Osteoblast (primary cell): ENCODE measurements at regions not wholly inside any gene's neighbourhood (a gene's known extent, or its start where the extent isn't known, plus 50 kb on each side); places are given as distances from the start of the nearest gene placed in this dataset.

Experiments
- DNase-seq: peaks from one replicate; pipeline ENCODE4 v3.0.0; 2011; ENCODE audit warnings: low spot score, mixed read lengths; ENCODE audit not compliant: insufficient read length; ENCODE audit errors: missing footprints
- H2AFZ ChIP-seq: 2 replicates; pipeline ENCODE4 v1.6.0; 2011; ENCODE audit warnings: mild to moderate bottlenecking, low read length
- H3K27ac ChIP-seq: 2 replicates; pipeline ENCODE4 v1.5.1; 2011; ENCODE audit warnings: mild to moderate bottlenecking, low read depth, low read length, moderate library complexity
- H3K27me3 ChIP-seq: 2 replicates; pipeline ENCODE4 v1.6.0; 2012; ENCODE audit warnings: mild to moderate bottlenecking, control low read depth, inconsistent platforms, low read length, moderate library complexity; ENCODE audit not compliant: insufficient read depth
- H3K36me3 ChIP-seq: 2 replicates; pipeline ENCODE4 v1.5.1; 2011; ENCODE audit warnings: mild to moderate bottlenecking, low read length, control low read depth, moderate library complexity; ENCODE audit not compliant: insufficient read depth
- H3K4me1 ChIP-seq: 2 replicates; pipeline ENCODE4 v1.5.1; 2011; ENCODE audit warnings: mild to moderate bottlenecking, low read length, control low read depth, moderate library complexity; ENCODE audit not compliant: insufficient read depth
- H3K4me2 ChIP-seq: 2 replicates; pipeline ENCODE4 v1.6.0; 2011; ENCODE audit warnings: mild to moderate bottlenecking, low read length; ENCODE audit not compliant: insufficient read depth
- H3K4me3 ChIP-seq: fragments of 200-600 bp; sonication (generic); 3 replicates; pipeline ENCODE4 v1.5.1; 2012; ENCODE audit warnings: mild to moderate bottlenecking, low read length, inconsistent platforms; ENCODE audit not compliant: insufficient read depth
- H3K79me2 ChIP-seq: 2 replicates; pipeline ENCODE4 v1.6.0; 2012; ENCODE audit warnings: mild to moderate bottlenecking, low read length, control low read depth, inconsistent platforms; ENCODE audit not compliant: insufficient read depth
- H3K9me3 ChIP-seq: 2 replicates; pipeline ENCODE4 v1.5.1; 2011; ENCODE audit warnings: low read depth, low read length, control low read depth
- H4K20me1 ChIP-seq: 2 replicates; pipeline ENCODE4 v1.6.0; 2012; ENCODE audit warnings: mild to moderate bottlenecking, low read length, control low read depth; ENCODE audit not compliant: insufficient read depth
- TF ChIP-seq, protein P1 (sequence below): IDR thresholded peaks from 2 replicates; pipeline ENCODE4 v1.5.1; 2011; ENCODE audit warnings: mild to moderate bottlenecking, low read depth, low read length, moderate library complexity; ENCODE audit errors: extremely low read depth

DNA sequence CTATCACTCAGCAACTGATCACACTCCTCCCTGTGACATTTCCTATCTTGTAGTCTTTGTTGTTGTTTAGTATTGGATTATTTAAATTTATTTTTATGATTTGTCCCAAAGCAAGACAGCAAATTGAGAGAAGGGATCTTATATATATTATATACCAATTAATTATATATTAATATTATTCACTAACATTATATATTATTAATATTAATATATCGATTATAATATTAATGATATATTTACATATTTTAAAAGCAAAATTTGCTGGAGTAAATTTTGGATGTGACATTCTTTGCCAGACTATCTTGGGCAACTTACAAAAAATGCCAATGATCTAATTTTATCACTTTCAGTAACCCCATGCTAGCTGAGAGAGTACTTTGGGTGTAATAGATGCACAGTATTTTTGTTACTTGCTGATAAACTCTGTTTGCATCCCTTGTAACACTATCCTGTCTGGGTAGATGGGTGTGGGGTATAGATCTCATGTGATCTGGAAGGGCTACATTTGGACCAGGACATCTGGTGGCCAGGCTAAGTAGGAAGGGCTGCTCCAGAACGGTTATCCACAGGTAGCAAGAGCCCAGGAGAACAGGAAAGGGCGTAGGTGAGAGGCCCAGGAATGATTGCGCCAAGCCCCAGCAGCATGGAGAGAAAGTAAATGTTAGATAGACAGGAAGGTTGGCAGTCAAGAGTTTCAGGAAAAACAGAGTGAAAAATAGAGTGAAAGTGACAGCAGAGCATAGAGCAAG, 608.6 kb upstream of the KIRREL3 start:
- no peaks in the 10 kb centered on the region for H3K36me3 ChIP-seq
- no peaks in the 10 kb centered on the region for H3K4me1 ChIP-seq
- H3K9me3 ChIP-seq = no peaks in the 10 kb centered on the region
- H3K27me3 ChIP-seq = no peaks in the 10 kb centered on the region
- no peaks in the 10 kb centered on the region for H4K20me1 ChIP-seq
- H3K27ac ChIP-seq = no peak overlapping the region
- no peak overlapping the region for H2AFZ ChIP-seq
- TF ChIP-seq, protein P1, sequence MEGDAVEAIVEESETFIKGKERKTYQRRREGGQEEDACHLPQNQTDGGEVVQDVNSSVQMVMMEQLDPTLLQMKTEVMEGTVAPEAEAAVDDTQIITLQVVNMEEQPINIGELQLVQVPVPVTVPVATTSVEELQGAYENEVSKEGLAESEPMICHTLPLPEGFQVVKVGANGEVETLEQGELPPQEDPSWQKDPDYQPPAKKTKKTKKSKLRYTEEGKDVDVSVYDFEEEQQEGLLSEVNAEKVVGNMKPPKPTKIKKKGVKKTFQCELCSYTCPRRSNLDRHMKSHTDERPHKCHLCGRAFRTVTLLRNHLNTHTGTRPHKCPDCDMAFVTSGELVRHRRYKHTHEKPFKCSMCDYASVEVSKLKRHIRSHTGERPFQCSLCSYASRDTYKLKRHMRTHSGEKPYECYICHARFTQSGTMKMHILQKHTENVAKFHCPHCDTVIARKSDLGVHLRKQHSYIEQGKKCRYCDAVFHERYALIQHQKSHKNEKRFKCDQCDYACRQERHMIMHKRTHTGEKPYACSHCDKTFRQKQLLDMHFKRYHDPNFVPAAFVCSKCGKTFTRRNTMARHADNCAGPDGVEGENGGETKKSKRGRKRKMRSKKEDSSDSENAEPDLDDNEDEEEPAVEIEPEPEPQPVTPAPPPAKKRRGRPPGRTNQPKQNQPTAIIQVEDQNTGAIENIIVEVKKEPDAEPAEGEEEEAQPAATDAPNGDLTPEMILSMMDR = no peak
- DNase-seq = no peak
- no peaks in the 10 kb centered on the region for H3K79me2 ChIP-seq
- H3K4me3 ChIP-seq = no peak overlapping the region
- H3K4me2 ChIP-seq = no peak overlapping the region

DNA sequence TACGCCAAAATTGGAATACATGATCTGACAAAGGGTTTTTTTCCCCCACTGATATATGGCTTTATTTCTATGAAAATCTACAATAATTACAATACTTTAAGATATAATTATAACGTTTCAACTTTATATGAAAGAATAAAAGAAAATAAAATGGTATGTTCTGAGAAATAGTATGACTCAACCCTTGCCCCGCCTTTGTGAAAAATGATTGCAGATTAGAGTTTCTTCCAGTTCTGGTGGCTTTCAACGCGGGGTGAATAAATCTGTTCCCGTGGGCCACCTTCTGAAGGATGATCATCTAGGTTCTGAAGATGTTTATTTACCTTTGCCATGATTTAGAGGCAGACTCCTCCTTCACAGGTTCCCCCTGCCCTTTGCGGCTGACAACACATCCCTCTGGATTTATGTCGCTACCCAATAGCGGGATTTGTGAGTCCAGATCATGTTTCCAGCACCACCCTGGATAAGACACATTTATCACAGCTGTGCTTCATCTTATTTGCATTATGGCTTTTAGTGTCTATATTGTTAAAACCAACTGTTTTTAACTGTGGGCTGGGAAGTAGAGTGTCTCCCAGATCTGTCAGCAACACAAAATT, 607.0 kb upstream of the KIRREL3 start:
- Histone ChIP-seq H3K4me2 (no peak overlapping the region), H2AFZ (no peak overlapping the region), H3K36me3 (no peaks in the 10 kb centered on the region), H3K9me3 (no peaks in the 10 kb centered on the region), H3K4me1 (no peaks in the 10 kb centered on the region), H3K27ac (no peak overlapping the region), H3K79me2 (no peaks in the 10 kb centered on the region), H3K27me3 (no peaks in the 10 kb centered on the region), H3K4me3 (no peak overlapping the region), H4K20me1 (no peaks in the 10 kb centered on the region)
- TF ChIP-seq, protein P1 = no peak
- DNase-seq = no peak

DNA sequence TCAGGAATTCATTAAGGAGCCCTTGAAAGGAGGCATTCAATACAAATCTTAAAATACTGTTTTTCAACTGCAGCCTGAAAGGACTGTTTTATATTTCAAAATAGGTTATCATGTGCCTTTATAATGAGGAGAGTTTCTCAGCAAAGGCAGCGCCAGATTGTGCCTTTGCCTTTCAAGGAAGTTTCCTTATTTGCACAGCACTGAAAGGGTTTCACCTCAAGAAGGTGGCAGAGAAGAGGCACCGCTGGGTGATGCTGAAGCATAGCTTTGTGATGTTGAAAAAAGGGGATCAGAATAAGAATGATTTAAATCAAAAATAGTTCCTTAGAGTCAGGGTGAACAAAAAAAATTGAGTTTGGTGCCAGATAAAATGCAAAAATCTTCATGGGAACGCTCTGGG, 601.0 kb upstream of the KIRREL3 start:
- Histone ChIP-seq H3K27me3 (no peaks in the 10 kb centered on the region), H3K9me3 (no peaks in the 10 kb centered on the region)

DNA sequence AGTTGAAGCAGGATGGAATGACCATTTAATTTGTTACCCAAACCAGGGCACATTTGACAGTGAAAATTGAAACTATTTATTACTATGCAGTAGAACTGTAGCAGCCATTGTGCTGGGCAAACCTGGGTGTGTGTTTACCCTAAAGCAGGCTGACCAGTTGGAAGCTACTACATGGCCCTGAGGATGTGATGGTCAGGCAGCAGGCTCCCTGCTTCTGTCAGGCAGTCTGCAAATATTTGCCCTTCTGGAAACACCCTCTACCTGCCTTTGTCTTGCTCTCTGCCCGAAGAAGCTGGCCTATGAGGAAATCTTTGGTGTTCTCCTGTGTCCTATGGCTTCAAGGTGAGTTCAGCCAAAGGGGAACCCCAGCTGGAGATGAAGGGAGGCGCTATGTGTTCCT, 600.1 kb upstream of the KIRREL3 start:
- no peak overlapping the region for H3K27ac ChIP-seq
- no peaks in the 10 kb centered on the region for H4K20me1 ChIP-seq

More for the DNA sequence above, 601.0 kb upstream of the KIRREL3 start:
- Histone ChIP-seq H3K36me3 (no peaks in the 10 kb centered on the region), H3K4me2 (no peak overlapping the region), H2AFZ (no peak overlapping the region), H4K20me1 (no peaks in the 10 kb centered on the region), H3K79me2 (no peaks in the 10 kb centered on the region), H3K4me3 (no peak overlapping the region), H3K27ac (no peak overlapping the region), H3K4me1 (no peaks in the 10 kb centered on the region)
- TF ChIP-seq, protein P1 = no peak
- DNase-seq = no peak

More for the DNA sequence above, 600.1 kb upstream of the KIRREL3 start:
- no peak for DNase-seq
- Histone ChIP-seq H2AFZ (no peak overlapping the region), H3K9me3 (no peaks in the 10 kb centered on the region), H3K4me3 (no peak overlapping the region), H3K27me3 (no peaks in the 10 kb centered on the region), H3K4me1 (no peaks in the 10 kb centered on the region), H3K4me2 (no peak overlapping the region), H3K79me2 (no peaks in the 10 kb centered on the region), H3K36me3 (no peaks in the 10 kb centered on the region)
- TF ChIP-seq, protein P1 = no peak
